HG03135 (cell line): ENCODE measurements at regions not wholly inside any gene's neighbourhood (a gene's known extent, or its start where the extent isn't known, plus 50 kb on each side); places are given as distances from the start of the nearest gene placed in this dataset.

Source experiments
- ATAC-seq: cut with Tn5 transposase; IDR thresholded peaks from one replicate; pipeline ENCODE4 v1.9.1; 2021; ENCODE audit warnings: mild to moderate bottlenecking, moderate library complexity; ENCODE audit not compliant: unreplicated experiment

DNA sequence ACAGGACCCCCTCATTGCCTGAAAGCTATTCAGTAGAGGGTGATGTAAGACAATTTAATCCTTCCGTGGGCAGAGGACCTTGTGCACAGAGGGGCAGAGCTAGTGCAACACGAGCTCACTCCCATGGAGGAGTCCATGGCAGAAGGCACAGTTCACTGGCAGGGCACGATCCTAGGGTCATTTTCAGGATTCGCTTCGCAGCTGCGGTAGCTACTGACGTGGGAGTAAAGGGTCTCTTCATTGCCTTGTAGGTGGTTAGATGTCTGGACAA lies 207.8 kb downstream of the FOXO1 start:
- no peak for ATAC-seq

DNA sequence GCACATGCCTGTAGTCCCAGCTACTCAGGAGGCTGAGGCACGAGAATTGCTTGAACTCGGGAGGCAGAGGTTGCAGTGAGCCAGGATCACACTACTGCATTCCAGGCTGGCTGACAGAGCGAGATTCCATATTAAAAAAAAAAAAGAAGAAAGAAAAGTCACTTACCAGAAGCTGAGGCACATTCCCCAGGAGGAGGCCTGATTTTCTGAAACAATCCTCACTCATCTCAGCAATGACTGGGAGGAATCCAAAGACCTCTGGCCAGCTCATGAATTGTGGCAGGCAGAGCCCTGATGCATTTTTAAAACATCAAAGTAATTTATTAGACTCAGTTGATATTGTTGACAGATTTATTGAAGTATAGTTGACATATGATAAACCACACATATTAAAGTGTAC lies 206.3 kb downstream of the FOXO1 start:
- no peak for ATAC-seq

DNA sequence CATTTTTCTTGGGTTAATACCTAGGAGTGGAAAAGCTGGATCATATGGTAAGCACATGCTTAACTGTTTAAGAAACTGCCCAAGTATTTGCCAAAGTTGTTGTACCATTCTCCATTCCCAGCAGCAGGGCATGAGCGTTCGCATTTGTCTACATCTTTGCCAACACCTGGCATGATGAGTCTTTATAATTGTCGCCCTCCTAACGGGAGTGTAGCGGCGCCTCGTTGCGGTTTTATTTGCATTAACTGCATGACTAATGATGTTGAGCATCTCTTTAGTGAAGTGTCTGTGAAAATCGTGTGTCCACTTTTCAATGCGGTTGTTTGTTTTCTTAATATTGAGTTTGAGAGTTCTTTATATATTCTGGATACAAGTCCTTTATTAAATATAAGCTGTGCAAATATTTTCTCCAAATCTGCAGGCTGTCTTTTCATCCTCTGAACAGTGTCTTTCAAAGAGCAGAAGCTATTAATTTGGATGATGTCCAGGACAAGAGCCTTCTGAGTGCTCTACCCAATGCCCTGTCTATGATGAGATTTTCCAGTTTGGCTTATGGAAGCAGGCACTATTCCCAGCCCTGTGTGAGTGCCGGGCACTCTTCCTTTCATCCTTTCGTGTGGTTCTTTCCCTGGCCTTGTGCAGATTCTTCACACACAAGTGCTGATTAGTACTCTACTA lies 202.0 kb downstream of the FOXO1 start:
- ATAC-seq = no peak

DNA sequence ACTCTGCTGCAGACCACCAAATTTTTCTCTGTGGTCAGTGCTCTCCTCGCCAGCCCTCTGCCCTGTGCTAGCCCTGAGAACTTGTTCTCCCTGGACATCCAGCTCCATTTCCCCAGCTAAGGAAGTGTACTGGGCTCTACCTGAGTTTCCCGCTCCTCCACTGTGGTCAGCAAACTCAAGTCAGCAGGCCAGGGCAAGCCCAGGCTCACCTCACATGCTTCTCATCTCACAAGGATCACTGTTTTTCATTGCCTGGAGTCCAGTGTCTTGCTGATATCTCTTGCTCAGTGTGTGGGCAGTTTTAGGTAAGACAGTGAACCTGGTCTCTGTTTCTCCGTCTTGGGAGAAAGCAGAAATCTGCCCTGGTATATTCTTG lies 201.4 kb downstream of the FOXO1 start:
- ATAC-seq = no peak

DNA sequence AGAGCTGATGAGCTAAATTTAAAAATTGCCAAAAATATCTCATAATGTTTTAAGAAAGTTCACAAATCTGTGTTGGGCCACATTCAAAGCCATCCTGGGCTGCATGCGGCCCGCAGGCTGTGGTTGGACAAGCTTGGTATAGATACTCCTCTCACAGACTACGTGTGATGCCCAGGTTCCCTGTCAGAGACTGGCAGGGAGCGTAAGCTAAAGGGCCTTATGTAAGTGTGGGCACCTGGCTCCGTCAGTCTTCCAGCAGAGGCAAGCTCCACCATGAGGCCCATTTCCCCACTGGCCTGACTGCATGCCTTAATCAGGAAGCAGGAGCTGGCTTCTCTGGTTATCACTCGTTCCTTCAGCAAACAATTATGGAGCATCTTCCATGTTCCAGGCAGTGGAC lies 200.2 kb downstream of the FOXO1 start:
- no peak for ATAC-seq

DNA sequence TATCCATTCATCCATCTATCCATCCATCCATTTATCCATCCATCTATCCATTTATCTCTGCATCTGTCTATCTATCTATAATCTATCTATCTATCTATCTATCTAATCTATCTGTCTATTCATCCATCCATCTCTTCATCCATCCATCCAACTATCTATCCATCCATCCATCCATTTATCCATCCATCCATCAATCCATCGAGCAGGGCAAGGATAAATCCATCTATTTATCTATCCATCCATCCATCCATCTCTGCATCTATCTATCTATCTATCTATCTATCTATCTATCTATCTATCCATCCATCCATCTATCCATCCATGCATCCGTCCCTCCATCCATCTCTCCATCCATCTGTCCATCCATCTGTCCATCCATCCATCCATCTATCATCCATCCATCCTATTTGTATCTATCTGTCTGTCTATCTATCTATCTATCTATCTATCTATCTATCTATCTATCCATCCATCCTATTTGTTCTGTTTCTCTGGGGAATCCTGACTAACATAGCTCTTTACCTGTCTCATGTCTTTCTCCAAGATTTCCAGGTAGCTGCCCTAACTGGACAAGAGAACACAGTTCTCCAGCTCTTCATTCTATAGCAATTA lies 198.1 kb downstream of the FOXO1 start:
- ATAC-seq = no peak

DNA sequence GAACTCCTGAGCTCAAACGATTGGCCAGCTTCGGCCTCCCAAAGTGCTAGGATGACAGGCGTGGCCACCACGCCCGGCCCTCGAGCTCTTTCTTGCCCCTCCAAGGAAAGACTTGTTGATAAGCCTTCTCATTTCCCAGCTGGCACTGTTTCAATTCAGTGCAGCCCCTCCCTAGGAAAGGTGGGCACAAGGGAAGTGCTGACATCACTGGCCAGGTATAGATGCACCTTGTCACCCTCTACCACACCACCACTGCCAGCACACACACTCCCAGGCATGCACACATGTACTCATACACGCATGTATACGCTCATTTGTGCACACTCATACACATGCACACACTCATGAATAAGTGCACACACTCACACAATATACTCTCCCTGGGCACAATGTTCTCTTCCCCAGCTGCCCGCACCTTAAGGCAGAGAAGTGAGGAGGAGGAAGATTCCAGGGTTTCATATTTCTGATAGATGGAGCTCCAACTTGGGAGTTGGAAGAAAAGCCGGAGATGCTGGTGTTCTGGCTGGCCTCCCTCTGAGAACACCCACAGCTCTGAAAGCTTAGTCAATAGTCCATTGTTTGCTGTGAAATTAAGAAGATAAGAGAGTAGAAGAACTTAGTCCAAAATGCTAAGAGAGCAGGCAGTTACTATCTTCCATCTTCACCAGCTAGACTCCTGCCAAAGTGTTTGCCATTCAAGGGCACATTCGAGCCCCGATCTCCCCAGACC lies 196.7 kb downstream of the FOXO1 start:
- ATAC-seq = no peak

DNA sequence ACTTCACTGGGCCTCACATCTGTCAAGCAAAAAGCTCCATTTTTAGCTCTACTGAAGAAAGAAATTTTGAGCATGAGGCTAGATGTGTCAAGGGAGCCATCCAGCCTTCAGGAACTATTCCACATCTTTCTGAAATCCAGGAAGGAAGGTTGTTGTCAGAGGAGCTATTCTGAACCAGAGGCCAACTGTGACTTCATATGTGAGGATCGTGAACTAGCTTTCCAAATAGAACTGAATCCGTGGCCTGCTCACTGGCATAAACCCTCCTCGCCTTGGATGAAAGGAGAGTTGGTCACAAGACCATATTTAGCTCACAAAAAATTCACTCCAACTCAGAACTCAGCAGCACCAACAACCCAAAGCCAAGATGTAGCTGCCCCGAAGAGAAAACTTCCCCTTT lies 195.8 kb downstream of the FOXO1 start:
- no peak for ATAC-seq

DNA sequence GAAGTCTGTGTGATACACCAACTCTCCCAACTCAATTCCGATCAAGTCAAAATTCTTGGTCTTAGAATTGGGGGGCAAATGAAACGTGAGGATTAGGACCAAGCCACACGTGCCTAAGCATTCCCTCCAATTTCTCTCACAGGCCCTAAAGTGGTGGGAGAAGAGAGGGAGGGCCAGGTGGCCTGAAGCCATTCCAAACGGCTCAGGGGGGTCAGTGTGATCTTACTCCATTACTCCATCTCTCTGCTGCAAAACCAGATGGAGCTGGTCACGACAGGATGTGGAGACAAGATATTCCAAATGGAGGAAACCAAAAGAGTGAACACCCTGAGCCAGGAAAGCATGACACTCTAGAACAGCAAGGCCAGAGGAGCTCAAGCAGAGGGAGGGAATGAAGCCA lies 195.4 kb downstream of the FOXO1 start:
- ATAC-seq = no peak

DNA sequence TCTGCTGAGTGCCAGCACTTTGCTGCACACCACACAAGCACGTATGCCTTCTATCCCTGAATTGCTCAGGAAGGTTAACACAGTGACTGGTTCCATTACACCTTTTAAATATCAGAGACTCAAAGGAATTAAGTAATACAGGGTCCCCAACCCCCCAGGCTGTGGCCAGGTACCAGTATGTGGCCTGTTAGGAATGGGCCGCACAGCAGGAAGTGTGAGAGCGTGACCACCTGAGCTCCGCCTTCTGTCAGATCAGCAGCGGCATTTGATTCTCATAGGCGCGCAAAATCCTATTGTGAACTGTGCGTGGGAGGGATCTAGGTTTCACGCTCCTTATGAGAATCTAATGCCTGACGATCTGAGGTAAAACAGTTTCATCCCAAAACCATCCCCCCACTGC lies 194.5 kb downstream of the FOXO1 start:
- no peak for ATAC-seq

DNA sequence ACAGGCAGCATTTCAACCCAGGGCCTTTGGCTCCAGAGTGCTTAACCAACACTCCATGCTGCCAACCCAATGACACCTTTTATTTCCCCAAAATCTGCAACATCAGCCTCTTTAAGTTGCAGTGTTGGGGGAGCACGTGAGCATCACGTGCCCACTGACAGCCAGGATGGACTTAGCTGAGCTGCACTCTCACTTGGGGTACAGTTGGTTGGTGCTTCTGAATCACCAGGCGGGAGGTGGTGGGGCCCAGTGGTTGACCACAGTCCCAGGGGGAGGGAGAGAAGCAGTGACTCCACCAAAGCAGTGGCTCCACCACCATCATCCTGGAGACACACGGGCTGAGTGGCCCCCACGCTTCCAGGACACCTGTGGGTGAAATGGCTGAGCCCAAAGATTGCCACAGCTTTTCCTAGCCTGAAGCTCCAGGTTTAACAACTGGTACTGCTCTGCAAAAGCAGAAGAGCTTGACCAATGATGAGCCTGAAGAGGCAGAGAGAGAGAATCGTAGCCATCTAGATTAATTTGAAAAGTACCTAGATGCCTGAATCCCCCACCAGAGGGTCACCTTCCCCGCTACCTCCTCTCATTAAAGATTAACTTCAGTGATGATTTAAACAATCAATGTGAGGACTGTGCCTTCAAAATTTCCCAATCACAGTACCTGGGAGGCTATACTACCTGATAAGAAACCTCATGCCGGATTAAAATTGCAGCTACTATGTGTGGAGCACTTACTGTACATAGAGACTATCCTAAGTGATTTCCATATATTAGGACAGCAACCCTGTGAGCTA lies 193.8 kb downstream of the FOXO1 start:
- ATAC-seq = no peak

DNA sequence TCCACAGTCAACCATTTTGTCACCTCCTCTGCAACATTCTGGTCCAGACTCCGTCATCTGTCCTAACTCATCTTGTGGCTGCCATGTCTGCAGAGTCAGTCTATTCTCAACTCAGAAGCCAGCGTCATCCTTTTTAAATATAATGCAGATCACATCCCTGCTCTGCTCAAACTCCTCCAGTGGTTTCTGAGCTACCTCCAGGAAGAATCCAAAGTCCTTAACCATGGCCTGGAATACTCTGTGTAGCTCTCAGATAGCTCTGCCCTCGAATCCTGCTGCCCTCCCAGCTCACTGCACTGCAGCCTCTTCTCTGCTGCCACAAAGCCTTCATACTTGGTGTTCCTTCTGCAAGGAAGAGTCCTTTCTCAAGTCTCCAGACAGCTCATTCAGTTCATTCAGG lies 190.8 kb downstream of the FOXO1 start:
- no peak for ATAC-seq

DNA sequence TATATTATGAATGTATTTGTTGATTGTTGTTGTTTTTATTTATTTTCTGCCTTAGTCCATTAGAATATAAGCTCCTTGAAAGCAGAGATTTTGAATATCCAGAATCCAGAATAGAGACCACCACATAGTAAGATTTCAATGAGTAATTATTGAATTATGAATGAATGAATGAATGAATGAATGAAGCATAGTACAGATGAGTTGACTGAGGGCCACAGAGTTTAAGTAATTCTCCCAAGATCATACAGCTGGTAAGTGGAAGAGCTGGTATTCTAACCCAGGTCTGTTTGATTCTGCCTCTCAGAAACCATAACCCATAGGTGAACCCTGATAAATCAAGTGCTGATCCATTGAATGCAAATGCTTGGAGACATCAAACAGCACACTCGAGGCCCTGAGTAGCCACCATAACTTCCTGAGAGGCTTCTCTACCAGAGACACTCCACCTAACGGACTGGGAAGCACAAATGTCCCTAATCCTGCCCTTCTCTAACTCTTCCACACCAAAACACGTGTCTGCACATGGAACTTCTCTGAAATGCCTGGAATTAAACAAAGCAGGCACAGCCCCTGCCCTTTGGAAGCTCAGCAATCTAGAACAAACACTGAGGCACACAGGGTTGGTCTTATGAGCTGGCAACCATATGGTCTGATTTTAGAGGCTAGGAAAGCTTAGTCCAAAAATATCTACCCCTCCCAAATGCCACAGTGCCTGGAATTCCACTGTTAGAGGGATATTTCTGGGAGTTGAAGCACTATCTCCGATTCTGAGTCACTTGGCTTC lies 190.1 kb downstream of the FOXO1 start:
- no peak for ATAC-seq

DNA sequence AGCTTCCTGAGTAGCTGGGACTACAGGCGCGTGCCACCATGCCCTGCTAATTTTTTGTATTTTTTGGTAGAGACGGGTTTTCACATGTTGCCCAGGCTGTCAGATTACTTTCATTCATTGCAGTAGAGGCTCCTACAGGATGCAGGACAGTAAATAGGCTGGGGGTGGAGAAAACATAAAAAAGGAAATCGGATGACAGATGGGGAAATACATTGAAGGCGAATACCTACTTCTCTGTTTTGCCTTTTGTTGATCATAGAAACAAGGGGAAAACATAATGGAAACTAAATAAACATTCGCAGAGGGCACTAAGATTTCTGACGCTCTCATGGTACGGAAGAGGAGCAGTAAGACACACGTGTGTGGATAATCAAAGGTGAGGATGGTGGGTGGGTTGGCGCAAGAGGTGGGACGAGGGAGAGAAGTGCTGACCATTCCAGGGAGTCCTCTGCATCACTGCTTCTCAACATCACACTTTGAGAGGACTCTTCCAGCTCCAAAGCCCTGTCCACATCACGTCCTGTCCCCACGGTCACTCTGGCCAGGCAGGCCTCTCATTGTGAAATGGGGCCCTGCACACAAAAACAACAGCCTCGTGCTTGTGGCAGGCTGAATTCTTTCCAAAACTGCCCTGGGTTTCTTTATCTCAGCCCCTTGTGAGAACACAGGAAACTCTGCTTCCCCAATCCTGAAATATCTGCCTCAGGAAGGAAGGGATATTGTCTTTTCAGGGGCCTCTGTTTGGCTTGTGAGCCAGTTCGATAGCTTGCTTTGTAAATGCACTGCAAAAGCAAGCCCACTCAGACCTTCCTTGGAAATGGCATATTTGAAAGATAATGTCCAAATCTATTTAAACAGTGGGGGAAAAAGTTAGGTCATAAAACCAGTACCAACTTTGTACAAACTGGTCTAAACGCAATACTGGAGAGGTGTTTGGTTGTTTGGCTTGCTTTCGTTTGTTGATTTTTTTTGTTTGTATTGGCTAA lies 188.5 kb downstream of the FOXO1 start:
- no peak for ATAC-seq

DNA sequence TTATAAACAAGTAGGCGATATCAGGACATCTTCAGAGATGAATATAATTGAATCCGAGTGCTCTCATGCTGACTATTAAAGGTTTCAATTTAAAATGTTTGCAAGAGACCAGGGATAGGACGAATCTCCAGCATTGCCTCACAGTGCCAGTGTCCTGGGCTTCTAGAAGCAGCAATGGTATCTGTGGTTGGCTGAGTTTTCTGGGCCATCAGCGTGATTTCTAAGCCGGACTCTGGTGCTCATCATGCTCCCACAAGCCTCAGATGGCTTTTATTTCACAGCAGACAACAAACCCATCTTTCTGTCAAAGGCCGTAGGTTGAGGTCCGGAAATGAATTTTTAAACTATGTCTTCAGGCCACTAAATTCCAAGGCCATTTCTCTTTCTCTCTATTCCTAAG lies 187.7 kb downstream of the FOXO1 start:
- ATAC-seq = no peak

DNA sequence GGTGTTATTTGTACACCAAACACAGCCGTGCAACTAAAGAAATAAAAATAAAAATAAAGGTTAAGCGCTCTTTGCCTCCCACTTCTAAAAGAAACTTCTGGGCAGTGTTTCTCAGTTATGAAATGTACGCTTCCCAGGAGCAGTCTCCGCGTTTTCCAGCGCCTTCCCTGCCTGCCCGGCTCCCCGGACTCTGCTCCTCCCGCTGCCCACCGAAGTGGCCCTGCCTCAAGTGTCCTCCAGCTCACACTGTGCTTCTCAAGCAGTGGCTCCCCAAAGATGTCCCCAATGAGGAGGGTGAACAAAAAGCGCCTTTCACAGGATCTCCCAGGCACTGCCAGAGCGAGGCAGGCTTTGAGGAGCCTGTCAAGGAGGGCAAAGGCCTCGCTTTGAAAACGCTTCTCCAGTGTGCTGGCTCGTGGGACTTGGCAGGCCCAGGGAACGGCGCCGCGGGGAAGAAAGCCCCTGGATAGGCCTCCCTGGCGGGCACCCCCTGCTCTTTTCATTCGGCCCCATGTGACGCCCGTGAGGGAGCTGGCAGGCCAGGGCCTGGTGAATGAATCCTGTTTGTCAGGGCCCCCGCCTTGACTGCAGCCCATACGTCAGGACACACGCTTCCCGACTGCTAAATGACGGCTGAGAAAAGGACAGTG lies 187.1 kb downstream of the FOXO1 start:
- no peak for ATAC-seq

DNA sequence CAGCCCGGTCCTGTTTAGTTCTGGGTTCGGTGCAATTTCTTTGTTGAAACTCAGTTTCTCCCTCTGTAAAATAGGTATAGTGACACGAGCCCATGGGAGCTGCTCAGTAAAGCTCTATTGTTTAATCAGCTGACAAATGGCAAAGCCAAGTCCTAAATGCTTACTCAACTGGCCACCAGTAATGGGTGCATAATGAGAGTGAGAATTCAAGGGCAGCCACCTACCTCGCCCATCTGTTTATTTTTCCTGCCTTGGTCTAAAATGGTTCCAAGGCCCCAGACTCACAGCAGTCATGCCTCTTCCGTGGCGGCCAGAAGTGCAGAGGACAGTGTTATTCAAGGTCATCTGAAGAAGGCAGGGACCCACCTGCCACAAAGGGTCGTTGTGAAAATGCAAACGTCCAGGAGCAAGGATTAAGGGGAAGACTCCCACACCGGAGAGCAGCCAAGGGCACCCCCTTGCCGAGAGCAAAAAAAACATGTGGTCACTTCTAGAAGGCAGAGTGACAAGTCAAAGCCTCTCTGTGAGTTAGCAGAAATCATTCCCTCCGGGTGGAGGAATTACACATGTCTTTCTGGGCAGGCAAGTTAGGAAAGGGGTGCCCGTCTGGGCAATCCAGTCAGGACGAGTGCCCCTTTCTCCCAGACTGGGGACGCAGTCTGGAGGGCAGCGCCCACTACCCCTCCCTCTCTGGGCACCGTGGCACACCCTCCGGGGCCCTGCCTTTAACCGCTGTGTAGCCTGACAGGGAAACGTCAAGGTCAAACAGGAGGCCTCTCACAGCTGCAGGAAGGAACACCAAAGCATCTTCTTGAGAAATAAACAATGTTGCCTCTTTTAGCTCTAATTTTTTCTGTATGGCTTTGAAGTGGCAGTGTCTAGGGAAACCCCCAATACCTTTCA lies 186.2 kb downstream of the FOXO1 start:
- ATAC-seq = no peak

DNA sequence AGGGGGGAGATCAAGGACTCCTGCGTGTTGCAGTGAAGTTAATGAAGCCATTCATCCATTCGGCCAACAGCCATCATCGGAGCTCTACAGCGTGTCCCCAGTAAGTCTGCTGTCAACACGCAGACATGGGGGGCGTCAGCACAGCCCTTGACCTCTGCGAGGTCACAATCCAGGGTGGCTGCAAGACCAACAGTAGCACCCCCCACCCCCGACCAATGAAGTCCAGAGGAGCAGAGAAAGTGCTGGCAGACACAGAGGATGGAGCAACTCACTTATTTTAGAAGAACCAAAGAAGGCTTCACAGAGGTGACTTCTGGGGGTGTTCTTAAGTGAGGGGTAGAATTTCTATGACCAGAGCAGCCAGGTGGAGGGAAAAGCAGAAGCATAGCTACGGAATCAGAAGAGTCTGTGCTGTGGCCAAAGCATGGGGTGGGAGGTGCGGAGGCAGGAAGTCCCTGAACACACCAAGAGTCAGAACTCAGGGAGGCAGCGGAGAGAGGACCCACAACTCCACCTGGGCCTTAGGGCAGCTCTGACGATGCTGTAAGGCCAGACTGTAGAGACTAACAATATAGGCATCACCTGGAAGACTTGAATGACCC lies 185.4 kb downstream of the FOXO1 start:
- ATAC-seq = no peak
